ENCODE measurements at regions not wholly inside any gene's neighbourhood (a gene's known extent, or its start where the extent isn't known, plus 50 kb on each side); places are given as distances from the start of the nearest gene placed in this dataset.

- Histone ChIP-seq H3K36me3 (ENCODE audit: insufficient read depth, low read length) (no peaks in the 10 kb centered on the region), H2AFZ (ENCODE audit: low read length) (no peak overlapping the region), H3K4me1 (ENCODE audit: insufficient read depth, low read length, poor library complexity, severe bottlenecking) (no peaks in the 10 kb centered on the region), H3K4me3 (ENCODE audit: low read length, poor library complexity, severe bottlenecking) (no peak overlapping the region), H3K79me2 (ENCODE audit: insufficient read depth, low read length) (no peaks in the 10 kb centered on the region), H3K9me3 (ENCODE audit: insufficient read depth, low read depth, low read length) (no peaks in the 10 kb centered on the region; the same call in 1 of the 2 replicates), H3K4me2 (ENCODE audit: low read depth, low read length, poor library complexity, severe bottlenecking) (no peak overlapping the region), H4K20me1 (ENCODE audit: insufficient read depth, low read length, poor library complexity, severe bottlenecking) (no peaks in the 10 kb centered on the region), H3F3A (ENCODE audit: low read depth) (no peaks in the 10 kb centered on the region), H3K27me3 (ENCODE audit: insufficient read depth, low read length, poor library complexity, severe bottlenecking) (no peaks in the 10 kb centered on the region), H3K9me2 (replicated peaks; ENCODE audit: low read depth, low read length) (no peaks in the 10 kb centered on the region), H3K9ac (ENCODE audit: low read depth, low read length, poor library complexity, severe bottlenecking) (no peak overlapping the region)
- no peak for TF ChIP-seq CTCF (conservative IDR thresholded peaks at IDR 0.05; ENCODE audit: low read length)
- no peak for TF ChIP-seq EZH2phosphoT487 (IDR thresholded peaks at IDR 0.05; ENCODE audit: borderline replicate concordance)
Measured at GRCh38 chr9:108156270-108156998, 666.9 kb upstream of the KLF4 start.

- no peaks in the 10 kb centered on the region for H4K20me1 ChIP-seq (ENCODE audit: insufficient read depth, low read length, poor library complexity, severe bottlenecking)
- H3K27me3 ChIP-seq (ENCODE audit: insufficient read depth, low read length, poor library complexity, severe bottlenecking): no peaks in the 10 kb centered on the region
- no peaks in the 10 kb centered on the region for H3K4me1 ChIP-seq (ENCODE audit: insufficient read depth, low read length, poor library complexity, severe bottlenecking)
- TF ChIP-seq EZH2phosphoT487 (IDR thresholded peaks at IDR 0.05; ENCODE audit: borderline replicate concordance) (no peak), CTCF (conservative IDR thresholded peaks at IDR 0.05; ENCODE audit: low read length) (no peak)
- no peak overlapping the region for H3K4me3 ChIP-seq (ENCODE audit: low read length, poor library complexity, severe bottlenecking)
- no peak overlapping the region for H3K9ac ChIP-seq (ENCODE audit: low read depth, low read length, poor library complexity, severe bottlenecking)
- no peaks in the 10 kb centered on the region for H3K36me3 ChIP-seq (ENCODE audit: insufficient read depth, low read length)
- H3K4me2 ChIP-seq (ENCODE audit: low read depth, low read length, poor library complexity, severe bottlenecking): no peak overlapping the region
- H3F3A ChIP-seq (ENCODE audit: low read depth): no peaks in the 10 kb centered on the region
- no peaks in the 10 kb centered on the region; the same call in 1 of the 2 replicates for H3K9me3 ChIP-seq (ENCODE audit: insufficient read depth, low read depth, low read length)
- no peak overlapping the region for H2AFZ ChIP-seq (ENCODE audit: low read length)
- H3K9me2 ChIP-seq (replicated peaks; ENCODE audit: low read depth, low read length): no peaks in the 10 kb centered on the region
- H3K79me2 ChIP-seq (ENCODE audit: insufficient read depth, low read length): no peaks in the 10 kb centered on the region
Measured at GRCh38 chr9:108153416-108153815, 663.8 kb upstream of the KLF4 start.

GRCh38 chr9:108150736-108151586 is 661.4 kb upstream of the KLF4 start:
- H3K36me3 ChIP-seq (ENCODE audit: insufficient read depth, low read length): no peaks in the 10 kb centered on the region
- H3K4me2 ChIP-seq (ENCODE audit: low read depth, low read length, poor library complexity, severe bottlenecking): no peak overlapping the region
- no peaks in the 10 kb centered on the region for H3K79me2 ChIP-seq (ENCODE audit: insufficient read depth, low read length)
- no peaks in the 10 kb centered on the region for H3F3A ChIP-seq (ENCODE audit: low read depth)
- H4K20me1 ChIP-seq (ENCODE audit: insufficient read depth, low read length, poor library complexity, severe bottlenecking): no peaks in the 10 kb centered on the region
- no peaks in the 10 kb centered on the region for H3K9me2 ChIP-seq (replicated peaks; ENCODE audit: low read depth, low read length)
- no peaks in the 10 kb centered on the region for H3K9me3 ChIP-seq (ENCODE audit: insufficient read depth, low read depth, low read length)
- H3K27me3 ChIP-seq (ENCODE audit: insufficient read depth, low read length, poor library complexity, severe bottlenecking): no peaks in the 10 kb centered on the region
- no peak for TF ChIP-seq CTCF (conservative IDR thresholded peaks at IDR 0.05; ENCODE audit: low read length)
- TF ChIP-seq EZH2phosphoT487 (IDR thresholded peaks at IDR 0.05; ENCODE audit: borderline replicate concordance): no peak
- no peak overlapping the region for H2AFZ ChIP-seq (ENCODE audit: low read length)
- no peak overlapping the region for H3K9ac ChIP-seq (ENCODE audit: low read depth, low read length, poor library complexity, severe bottlenecking)
- no peak overlapping the region for H3K4me3 ChIP-seq (ENCODE audit: low read length, poor library complexity, severe bottlenecking)
- H3K4me1 ChIP-seq (ENCODE audit: insufficient read depth, low read length, poor library complexity, severe bottlenecking): no peaks in the 10 kb centered on the region

Data from Loucy (cell line).